NCI-H2081 (cell line): ENCODE measurements at regions not wholly inside any gene's neighbourhood (a gene's known extent, or its start where the extent isn't known, plus 50 kb on each side); places are given as distances from the start of the nearest gene placed in this dataset.

Source experiments
- DNase-seq, 2 experiments: peaks; one replicate each; lab custom pipeline; 2025; lab: John Stamatoyannopoulos, UW

- no peak for DNase-seq
Measured at GRCh38 chr16:51321251-51321650, 170.2 kb upstream of the SALL1 start.

GRCh38 chr16:51317575-51317974, 166.5 kb upstream of the SALL1 start:
- DNase-seq = no peak

- DNase-seq = no peak
Measured at GRCh38 chr16:51313198-51313597, 162.1 kb upstream of the SALL1 start.

DNA sequence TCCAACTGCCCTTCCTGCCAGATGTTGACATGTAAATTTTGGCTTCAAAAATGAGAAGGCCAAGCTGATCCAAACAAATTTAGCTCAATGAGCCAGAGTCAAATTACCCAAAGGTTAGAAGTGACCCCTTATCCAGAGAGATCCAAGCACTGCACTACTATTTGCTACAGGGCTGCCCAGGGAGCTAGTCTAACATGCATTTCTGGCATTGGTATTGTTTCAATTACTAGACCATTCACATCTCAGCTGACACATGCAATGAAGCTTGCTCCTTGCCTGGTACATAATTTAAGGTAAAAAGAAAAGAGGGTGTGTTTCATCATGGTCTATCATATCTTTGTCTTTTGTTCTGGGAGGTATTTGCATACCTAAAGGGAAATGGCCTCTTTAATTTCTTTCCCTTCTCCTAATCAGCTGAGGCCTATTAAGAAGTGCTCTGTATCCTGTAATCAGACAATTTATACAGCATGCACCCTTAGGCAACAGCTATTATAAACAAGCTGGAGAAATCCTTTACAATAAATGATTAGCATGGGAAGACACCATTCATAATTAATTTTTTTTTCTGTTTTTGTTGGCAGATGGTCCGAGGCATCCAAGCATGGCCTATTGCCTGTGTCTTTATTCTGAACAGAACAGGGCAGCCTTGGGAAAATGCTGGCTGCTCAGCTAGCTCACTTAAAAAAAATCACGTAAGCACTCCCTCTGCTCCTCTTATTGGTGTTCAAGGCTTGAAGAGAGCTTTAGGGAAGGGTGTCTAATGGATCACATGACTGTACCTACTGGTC, 161.5 kb upstream of the SALL1 start:
- DNase-seq = peak in 1 of 2 experiments; percentile 4

- DNase-seq = no peak
Measured at GRCh38 chr16:51310159-51310558, 159.1 kb upstream of the SALL1 start.

DNA sequence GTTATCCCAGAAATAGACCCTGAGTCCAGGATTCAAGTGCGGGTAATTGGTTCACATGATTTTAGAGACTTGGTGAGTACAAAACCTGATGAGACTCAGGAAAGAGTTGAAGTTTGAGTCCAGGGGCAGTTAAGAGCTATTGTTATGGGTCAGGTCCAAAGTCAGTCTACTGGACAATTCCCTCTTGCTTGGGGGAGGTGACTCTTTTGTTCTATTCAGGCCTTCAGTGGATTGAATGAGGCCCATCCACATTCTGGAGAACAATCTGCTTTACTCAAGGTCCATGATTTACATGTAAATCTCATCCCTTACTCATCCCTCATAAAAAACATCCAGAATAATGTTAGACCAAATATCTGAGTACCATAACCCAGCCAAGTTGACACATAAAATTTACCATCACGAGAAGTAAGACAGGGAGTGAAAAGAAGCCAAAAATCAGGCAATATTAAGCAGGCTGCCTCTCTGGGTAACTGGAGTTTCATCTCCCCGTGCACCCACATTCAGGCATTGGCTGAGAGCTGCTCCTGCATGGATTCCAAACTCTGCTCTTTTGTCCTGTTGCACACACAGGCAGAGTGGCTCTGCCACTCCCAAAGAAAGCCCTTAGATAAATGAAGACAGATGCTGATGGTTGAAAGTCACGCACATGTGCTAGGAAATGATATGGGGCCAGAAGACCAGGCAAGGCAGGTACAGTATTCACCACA, 156.0 kb upstream of the SALL1 start:
- DNase-seq = no peak

DNA sequence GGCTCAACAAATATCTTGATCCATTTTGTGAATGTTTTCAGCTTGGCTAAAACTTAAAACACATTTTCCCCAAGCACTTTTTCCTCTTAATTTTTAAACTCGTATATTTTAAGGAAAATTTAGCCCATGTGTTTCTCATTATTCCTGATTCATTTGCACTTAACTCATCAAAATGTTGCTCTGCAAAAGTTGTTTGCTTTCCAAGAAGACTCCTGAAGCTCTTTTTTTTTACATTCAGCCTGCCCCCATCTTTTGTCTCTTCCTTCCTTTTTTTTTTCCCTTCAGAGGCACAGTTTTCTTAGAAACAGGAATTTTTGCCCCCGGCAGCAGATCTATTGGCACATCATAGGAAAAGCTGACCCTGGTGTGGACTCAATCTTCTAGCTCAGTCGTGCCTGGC, 155.0 kb upstream of the SALL1 start:
- no peak for DNase-seq

- no peak for DNase-seq
Measured at GRCh38 chr16:51305337-51305736, 154.3 kb upstream of the SALL1 start.

- no peak for DNase-seq
Measured at GRCh38 chr16:51302042-51302441, 151.0 kb upstream of the SALL1 start.

DNA sequence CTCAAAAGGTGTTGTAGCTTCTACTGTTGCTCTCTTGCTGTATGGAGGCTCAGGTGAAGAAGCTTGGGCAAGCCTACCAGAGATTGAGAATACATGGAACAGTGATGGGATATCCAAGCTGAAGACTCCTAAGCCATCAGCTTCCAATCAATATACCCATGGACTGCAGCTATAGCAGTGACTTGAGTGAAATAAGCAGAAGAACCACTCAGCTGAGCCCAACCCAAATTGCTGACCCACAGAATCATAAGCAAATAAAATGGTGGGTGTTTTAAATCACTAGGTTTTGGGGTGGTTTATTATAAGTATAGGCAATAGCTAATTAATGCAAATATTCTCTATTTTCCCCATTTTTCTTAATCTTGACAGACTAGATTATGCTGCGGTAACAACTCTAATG, 147.7 kb upstream of the SALL1 start:
- no peak for DNase-seq

GRCh38 chr16:51290442-51291285, 139.6 kb upstream of the SALL1 start:
- no peak for DNase-seq

DNA sequence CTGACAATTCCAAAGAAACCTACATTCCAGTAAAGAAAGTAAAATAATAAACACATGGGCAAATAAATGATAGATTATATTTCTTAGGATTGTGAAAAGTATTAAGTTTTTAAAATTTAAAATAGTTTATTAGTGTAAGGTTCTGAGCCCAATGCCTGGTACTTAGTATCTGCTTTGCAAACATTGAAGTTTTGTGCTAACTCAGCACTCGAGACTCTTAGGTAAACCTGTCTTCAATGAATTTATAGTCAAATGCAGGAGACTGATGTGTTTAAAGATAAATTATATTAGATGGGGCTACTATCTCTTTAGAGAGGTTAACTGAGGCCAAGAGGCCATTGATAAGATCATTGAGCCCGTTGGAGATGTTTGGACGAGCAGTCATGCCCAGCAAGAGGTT, 138.3 kb upstream of the SALL1 start:
- DNase-seq = no peak

DNA sequence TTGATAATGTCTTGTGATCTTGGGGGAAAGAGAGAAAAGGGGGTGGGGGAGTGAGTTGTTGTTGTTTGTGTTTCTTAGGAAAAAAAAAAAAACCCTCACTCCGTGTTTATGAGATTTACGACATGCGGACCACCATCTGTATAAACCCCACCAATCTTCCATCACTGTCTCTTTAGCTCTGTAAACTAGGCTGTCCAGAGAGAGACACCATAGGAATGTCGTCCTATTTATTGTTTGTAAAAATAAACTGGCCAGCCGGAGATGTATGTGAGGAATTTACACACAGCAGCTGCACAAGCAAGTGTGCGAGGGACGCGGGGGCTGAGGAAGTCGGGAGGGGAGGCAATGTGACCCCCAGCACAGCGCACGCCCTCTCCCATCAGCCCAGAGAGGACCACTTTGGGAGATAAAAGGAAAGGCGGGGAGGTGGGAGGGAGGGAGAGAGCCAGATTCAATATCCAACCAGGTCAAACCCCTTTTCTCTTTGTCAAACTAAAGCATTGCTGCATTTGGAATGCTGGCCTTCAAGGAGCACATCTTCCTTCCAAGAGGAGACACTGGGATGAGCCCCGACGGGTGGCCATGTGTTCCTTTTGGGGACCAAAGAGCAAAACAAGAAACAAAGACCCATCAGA, 136.2 kb upstream of the SALL1 start:
- DNase-seq = no peak

- no peak for DNase-seq
Measured at GRCh38 chr16:51286272-51286671, 135.2 kb upstream of the SALL1 start.

- DNase-seq = no peak
Measured at GRCh38 chr16:51276336-51276735, 125.3 kb upstream of the SALL1 start.

DNA sequence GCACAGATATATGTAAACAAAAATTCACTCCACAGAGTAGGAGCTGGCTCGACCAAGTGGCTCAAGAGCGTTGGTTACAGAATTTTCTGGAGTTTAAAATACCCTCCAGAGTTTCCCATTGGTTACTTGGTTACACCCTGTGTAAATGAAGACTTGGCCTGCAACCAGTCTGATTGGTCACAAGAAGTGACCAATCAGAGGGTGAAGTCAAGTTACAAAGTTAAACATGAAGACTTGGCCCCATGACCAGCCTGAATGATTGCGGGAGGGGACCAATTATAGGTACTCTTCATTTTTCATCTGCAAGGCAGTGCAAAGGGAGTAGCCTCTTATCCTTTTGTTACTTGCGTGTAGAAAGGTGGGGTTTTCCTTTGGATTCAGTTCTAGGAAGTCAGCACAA, 121.3 kb upstream of the SALL1 start:
- no peak for DNase-seq

GRCh38 chr16:51271156-51271701, 120.2 kb upstream of the SALL1 start:
- no peak for DNase-seq

DNA sequence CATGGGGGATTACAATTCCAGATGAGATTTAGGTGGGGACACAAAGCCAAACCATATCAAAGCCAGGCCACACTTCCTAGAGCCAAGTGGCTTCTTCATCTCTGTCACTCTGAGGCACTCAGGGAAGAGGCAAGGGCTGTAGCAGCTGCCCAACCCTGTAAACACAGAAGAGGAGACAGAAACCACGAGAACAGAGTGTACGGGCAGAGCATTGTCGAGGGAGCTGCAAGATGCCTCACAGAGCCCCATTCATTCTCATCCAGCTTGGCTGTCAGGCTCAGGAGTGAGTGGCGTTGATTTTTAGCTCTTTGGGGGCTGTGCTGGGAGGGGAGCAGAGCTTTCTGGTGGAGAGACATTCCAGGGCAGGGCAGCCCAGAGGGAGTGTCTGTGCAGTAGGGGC, 117.2 kb upstream of the SALL1 start:
- DNase-seq = no peak

DNA sequence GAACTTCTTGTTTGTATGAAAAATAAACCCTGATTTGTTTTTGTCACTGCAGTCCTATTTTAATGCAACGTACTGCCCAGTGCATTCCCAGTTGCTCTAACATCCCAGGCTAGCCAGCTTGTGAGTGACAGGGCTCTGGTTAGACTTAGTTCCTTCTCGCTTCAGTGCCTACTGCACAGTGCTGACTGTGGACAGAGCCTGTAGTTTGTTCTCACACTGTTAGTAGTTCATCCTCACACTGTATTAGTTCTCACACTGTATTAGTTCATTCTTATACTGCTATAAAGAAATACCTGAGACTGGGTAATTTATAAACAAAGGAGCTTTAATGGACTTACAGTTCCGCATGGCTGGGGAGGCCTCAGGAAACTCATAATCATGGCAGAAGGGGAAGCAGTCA, 116.6 kb upstream of the SALL1 start:
- no peak for DNase-seq

DNA sequence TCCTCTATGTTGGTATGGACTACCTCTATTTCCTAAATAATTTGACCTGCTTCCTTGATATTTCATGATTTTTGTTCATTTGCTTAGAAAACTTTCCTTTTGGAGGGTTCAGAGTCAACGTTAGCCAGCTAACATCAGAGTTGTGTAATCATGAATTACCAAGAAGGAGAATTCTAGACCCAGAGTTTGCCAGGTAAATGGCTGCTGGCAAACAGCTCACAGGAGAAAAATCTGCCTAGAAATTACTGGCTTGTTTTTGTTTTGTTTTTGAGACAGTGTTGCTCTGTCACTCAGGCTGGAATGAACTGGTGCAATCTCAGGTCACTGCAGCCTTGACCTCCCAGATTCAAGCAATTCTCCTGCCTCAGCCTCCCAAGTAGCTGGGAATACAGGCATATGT, 111.4 kb upstream of the SALL1 start:
- DNase-seq = no peak

DNA sequence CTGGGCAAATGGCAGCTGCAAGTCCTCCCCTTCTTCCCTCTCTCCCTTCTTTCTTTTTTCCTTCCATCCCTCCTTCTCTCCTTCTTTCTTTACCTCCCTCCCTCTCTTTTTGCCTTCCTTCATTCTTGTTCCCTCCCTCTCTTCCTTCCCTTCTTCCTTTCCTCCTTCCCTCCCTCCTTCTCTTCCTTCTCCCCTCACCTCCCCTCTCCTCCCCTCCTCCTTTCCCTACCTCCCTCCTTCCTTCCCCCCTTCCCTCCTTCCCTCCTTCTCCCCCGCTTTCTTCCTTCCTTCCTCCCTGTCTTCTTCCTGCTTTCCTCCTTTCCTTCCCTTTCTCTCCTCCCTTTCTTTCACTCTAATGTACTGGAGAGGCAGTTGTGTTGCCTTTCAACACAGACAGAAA, 110.8 kb upstream of the SALL1 start:
- no peak for DNase-seq
